ENCODE measurements at regions not wholly inside any gene's neighbourhood (a gene's known extent, or its start where the extent isn't known, plus 50 kb on each side); places are given as distances from the start of the nearest gene placed in this dataset.

GRCh38 chr9:89892920-89893319 lies 288.1 kb downstream of the GADD45G start:
- H3K27me3 ChIP-seq (ENCODE audit: control insufficient read depth in 1 of 2, insufficient read depth in 1 of 2, low read length in 2 of 2): peaks cover 0 to 4% of the 10 kb centered on the region in 2 experiments
- H3K79me1 ChIP-seq (replicated peaks; ENCODE audit: low read length, poor library complexity, severe bottlenecking): no peaks in the 10 kb centered on the region
- no peak overlapping the region for H2AFZ ChIP-seq (ENCODE audit: low read depth, low read length)
- no peak overlapping the region for H4K8ac ChIP-seq (ENCODE audit: low read length)
- H3K18ac ChIP-seq (ENCODE audit: low read depth in 1 of 2, low read length in 2 of 2): no peak overlapping the region
- no peak overlapping the region for H4K91ac ChIP-seq (ENCODE audit: low read length)
- no peak overlapping the region for H2BK12ac ChIP-seq (ENCODE audit: low read length in 2 of 2)
- no peak overlapping the region for H3K27ac ChIP-seq (ENCODE audit: low read length, poor library complexity, severe bottlenecking)
- no peaks in the 10 kb centered on the region for H3K9me3 ChIP-seq (ENCODE audit: control insufficient read depth, low read length)
- no peak overlapping the region for H2BK15ac ChIP-seq (ENCODE audit: low read depth, poor library complexity, severe bottlenecking)
- no peak overlapping the region for H3K23ac ChIP-seq (ENCODE audit: low read length in 2 of 2)
- no peak overlapping the region for H2AK5ac ChIP-seq (ENCODE audit: low read length, severe bottlenecking)
- H2BK5ac ChIP-seq (ENCODE audit: low read depth, low read length, poor library complexity, severe bottlenecking): no peak overlapping the region
- no peak for DNase-seq
- H3K4me3 ChIP-seq (ENCODE audit: insufficient read depth in 1 of 2, low read depth in 1 of 2, low read length in 2 of 2): no peak overlapping the region
- H3K36me3 ChIP-seq (ENCODE audit: control insufficient read depth in 1 of 2, insufficient read depth in 2 of 2, low read depth in 1 of 2, low read length in 2 of 2): no peaks in the 10 kb centered on the region
- WGBS: 92% methylated on average over 6 of the region's 6 CpGs
- H3K9ac ChIP-seq (ENCODE audit: low read length): no peak overlapping the region
- H3K4me1 ChIP-seq (ENCODE audit: control insufficient read depth, insufficient read depth, low read depth, low read length): no peaks in the 10 kb centered on the region
- no peak overlapping the region for H3K4ac ChIP-seq (ENCODE audit: low read depth in 1 of 2, low read length in 2 of 2)
- H3K14ac ChIP-seq (ENCODE audit: low read length in 2 of 2): no peak overlapping the region
- no peak overlapping the region for H2BK120ac ChIP-seq (ENCODE audit: low read depth, low read length)
- no peak overlapping the region for H3K4me2 ChIP-seq (ENCODE audit: low read length, poor library complexity, severe bottlenecking)

GRCh38 chr9:89893886-89894285 lies 289.1 kb downstream of the GADD45G start:
- Histone ChIP-seq H3K4ac (ENCODE audit: low read depth in 1 of 2, low read length in 2 of 2) (no peak overlapping the region), H3K9ac (ENCODE audit: low read length) (no peak overlapping the region), H2AK5ac (ENCODE audit: low read length, severe bottlenecking) (no peak overlapping the region), H3K36me3 (ENCODE audit: control insufficient read depth in 1 of 2, insufficient read depth in 2 of 2, low read depth in 1 of 2, low read length in 2 of 2) (no peaks in the 10 kb centered on the region), H3K4me2 (ENCODE audit: low read length, poor library complexity, severe bottlenecking) (no peak overlapping the region), H3K4me1 (ENCODE audit: control insufficient read depth, insufficient read depth, low read depth, low read length) (no peaks in the 10 kb centered on the region), H4K8ac (ENCODE audit: low read length) (no peak overlapping the region), H3K14ac (ENCODE audit: low read length in 2 of 2) (no peak overlapping the region), H2BK5ac (ENCODE audit: low read depth, low read length, poor library complexity, severe bottlenecking) (no peak overlapping the region), H2BK15ac (ENCODE audit: low read depth, poor library complexity, severe bottlenecking) (no peak overlapping the region), H2AFZ (ENCODE audit: low read depth, low read length) (no peak overlapping the region), H2BK12ac (ENCODE audit: low read length in 2 of 2) (no peak overlapping the region), H2BK120ac (ENCODE audit: low read depth, low read length) (no peak overlapping the region), H3K23ac (ENCODE audit: low read length in 2 of 2) (no peak overlapping the region), H3K9me3 (ENCODE audit: control insufficient read depth, low read length) (no peaks in the 10 kb centered on the region), H3K18ac (ENCODE audit: low read depth in 1 of 2, low read length in 2 of 2) (no peak overlapping the region), H3K27ac (ENCODE audit: low read length, poor library complexity, severe bottlenecking) (no peak overlapping the region), H4K91ac (ENCODE audit: low read length) (no peak overlapping the region), H3K79me1 (replicated peaks; ENCODE audit: low read length, poor library complexity, severe bottlenecking) (no peaks in the 10 kb centered on the region), H3K4me3 (ENCODE audit: insufficient read depth in 1 of 2, low read depth in 1 of 2, low read length in 2 of 2) (no peak overlapping the region), H3K27me3 (ENCODE audit: control insufficient read depth in 1 of 2, insufficient read depth in 1 of 2, low read length in 2 of 2) (peaks cover 0 to 4% of the 10 kb centered on the region in 2 experiments)
- WGBS: 100% methylated on average over 1 of the region's 2 CpGs
- no peak for DNase-seq

GRCh38 chr9:89896806-89897340 lies 292.1 kb downstream of the GADD45G start:
- Histone ChIP-seq H3K79me1 (replicated peaks; ENCODE audit: low read length, poor library complexity, severe bottlenecking) (no peaks in the 10 kb centered on the region), H3K4me3 (ENCODE audit: insufficient read depth in 1 of 2, low read depth in 1 of 2, low read length in 2 of 2) (no peak overlapping the region), H4K8ac (ENCODE audit: low read length) (no peak overlapping the region), H3K23ac (ENCODE audit: low read length in 2 of 2) (peak overlapping the region in 1 of 2 experiments; percentile 14), H4K91ac (ENCODE audit: low read length) (no peak overlapping the region), H3K18ac (ENCODE audit: low read depth in 1 of 2, low read length in 2 of 2) (no peak overlapping the region), H3K4me1 (ENCODE audit: control insufficient read depth, insufficient read depth, low read depth, low read length) (peaks cover under 1% of the 10 kb centered on the region), H3K14ac (ENCODE audit: low read length in 2 of 2) (no peak overlapping the region), H3K27me3 (ENCODE audit: control insufficient read depth in 1 of 2, insufficient read depth in 1 of 2, low read length in 2 of 2) (no peaks in the 10 kb centered on the region), H3K9me3 (ENCODE audit: control insufficient read depth, low read length) (no peaks in the 10 kb centered on the region), H2AFZ (ENCODE audit: low read depth, low read length) (no peak overlapping the region), H2BK15ac (ENCODE audit: low read depth, poor library complexity, severe bottlenecking) (no peak overlapping the region), H2BK120ac (ENCODE audit: low read depth, low read length) (no peak overlapping the region), H3K27ac (ENCODE audit: low read length, poor library complexity, severe bottlenecking) (no peak overlapping the region), H3K36me3 (ENCODE audit: control insufficient read depth in 1 of 2, insufficient read depth in 2 of 2, low read depth in 1 of 2, low read length in 2 of 2) (no peaks in the 10 kb centered on the region), H2BK12ac (ENCODE audit: low read length in 2 of 2) (no peak overlapping the region), H3K4me2 (ENCODE audit: low read length, poor library complexity, severe bottlenecking) (no peak overlapping the region), H2AK5ac (ENCODE audit: low read length, severe bottlenecking) (no peak overlapping the region), H3K9ac (ENCODE audit: low read length) (no peak overlapping the region), H3K4ac (ENCODE audit: low read depth in 1 of 2, low read length in 2 of 2) (no peak overlapping the region), H2BK5ac (ENCODE audit: low read depth, low read length, poor library complexity, severe bottlenecking) (no peak overlapping the region)
- no peak for DNase-seq
- 94% methylated on average over 5 of the region's 5 CpGs for WGBS

GRCh38 chr9:89899573-89899972 lies 294.8 kb downstream of the GADD45G start:
- WGBS: 65% methylated on average over 3 of the region's 3 CpGs

More at GRCh38 chr9:89899573-89899972, 294.8 kb downstream of the GADD45G start:
- no peak overlapping the region for H2BK5ac ChIP-seq (ENCODE audit: low read depth, low read length, poor library complexity, severe bottlenecking)
- no peak for DNase-seq
- no peak overlapping the region for H4K91ac ChIP-seq (ENCODE audit: low read length)
- H2AFZ ChIP-seq (ENCODE audit: low read depth, low read length): no peak overlapping the region
- H2BK120ac ChIP-seq (ENCODE audit: low read depth, low read length): no peak overlapping the region
- H3K23ac ChIP-seq (ENCODE audit: low read length in 2 of 2): no peak overlapping the region
- peak overlapping the region in 1 of 2 experiments; percentile 3 for H3K4ac ChIP-seq (ENCODE audit: low read depth in 1 of 2, low read length in 2 of 2)
- H2AK5ac ChIP-seq (ENCODE audit: low read length, severe bottlenecking): no peak overlapping the region
- H3K14ac ChIP-seq (ENCODE audit: low read length in 2 of 2): no peak overlapping the region
- H2BK15ac ChIP-seq (ENCODE audit: low read depth, poor library complexity, severe bottlenecking): no peak overlapping the region
- H3K79me1 ChIP-seq (replicated peaks; ENCODE audit: low read length, poor library complexity, severe bottlenecking): no peaks in the 10 kb centered on the region
- no peaks in the 10 kb centered on the region for H3K36me3 ChIP-seq (ENCODE audit: control insufficient read depth in 1 of 2, insufficient read depth in 2 of 2, low read depth in 1 of 2, low read length in 2 of 2)
- H3K18ac ChIP-seq (ENCODE audit: low read depth in 1 of 2, low read length in 2 of 2): peak overlapping the region; percentile 4 to 50
- no peak overlapping the region for H3K9ac ChIP-seq (ENCODE audit: low read length)
- H3K27me3 ChIP-seq (ENCODE audit: control insufficient read depth in 1 of 2, insufficient read depth in 1 of 2, low read length in 2 of 2): no peaks in the 10 kb centered on the region
- H3K4me3 ChIP-seq (ENCODE audit: insufficient read depth in 1 of 2, low read depth in 1 of 2, low read length in 2 of 2): no peak overlapping the region
- H4K8ac ChIP-seq (ENCODE audit: low read length): no peak overlapping the region
- H2BK12ac ChIP-seq (ENCODE audit: low read length in 2 of 2): peak overlapping the region in 1 of 2 experiments; percentile 83
- H3K4me1 ChIP-seq (ENCODE audit: control insufficient read depth, insufficient read depth, low read depth, low read length): peaks cover 9% of the 10 kb centered on the region
- no peak overlapping the region for H3K27ac ChIP-seq (ENCODE audit: low read length, poor library complexity, severe bottlenecking)
- no peak overlapping the region for H3K4me2 ChIP-seq (ENCODE audit: low read length, poor library complexity, severe bottlenecking)
- no peaks in the 10 kb centered on the region for H3K9me3 ChIP-seq (ENCODE audit: control insufficient read depth, low read length)
